Thyroid gland (tissue), 4 donors: ENCODE measurements at regions not wholly inside any gene's neighbourhood (a gene's known extent, or its start where the extent isn't known, plus 50 kb on each side); places are given as distances from the start of the nearest gene placed in this dataset.
"Not testable (repeated sequence)": the region's sequence is repeated elsewhere in the genome, so short reads cannot be mapped to it uniquely, and the experiment has no call there.

ENCODE experiments used
- DNase-seq, 2 donors: peaks; one replicate each; pipeline ENCODE4 v3.0.0-alpha.2; 2019
- H3K27ac ChIP-seq, 3 donors: fragments of 200-600 bp; sonication (generic); 1 replicate in 2 of 3; 2 replicates in 1 of 3; pipeline ENCODE4 v1.5.1; 2016 to 2019; ENCODE audit warnings: mild to moderate bottlenecking in 1 of 3, moderate library complexity in 1 of 3
- H3K27me3 ChIP-seq: fragments of 200-600 bp; sonication (generic); one replicate; pipeline ENCODE4 v1.5.1; 2019
- H3K36me3 ChIP-seq, 2 donors: fragments of 200-600 bp; sonication (generic); one replicate each; pipeline ENCODE4 v1.5.1; 2016 to 2019
- H3K4me1 ChIP-seq, 2 donors: fragments of 200-600 bp; sonication (generic); one replicate each; pipeline ENCODE4 v1.5.1; 2017 to 2019
- H3K4me3 ChIP-seq, 3 donors: fragments of 200-600 bp; sonication (generic); replicated peaks in 1 of 3; 1 replicate in 2 of 3; 2 replicates in 1 of 3; pipeline ENCODE4 v1.5.1; 2016; ENCODE audit warnings: mild to moderate bottlenecking in 1 of 3
- H3K9me3 ChIP-seq: fragments of 200-600 bp; sonication (generic); one replicate; pipeline ENCODE4 v1.5.1; 2017
- CTCF ChIP-seq, 6 experiments: fragments of 200-600 bp in 3 of 6; fragments of 450-650 bp in 3 of 6; sonication (generic) in 3 of 6; IDR thresholded peaks; one replicate each; pipeline ENCODE4 v1.5.1; 2016 to 2019; ENCODE audit warnings: antibody characterized with exemption in 6 of 6, mild to moderate bottlenecking in 2 of 6, inconsistent platforms in 1 of 6, moderate library complexity in 1 of 6
- POLR2A ChIP-seq, 2 donors: fragments of 450-650 bp; IDR thresholded peaks; one replicate each; pipeline ENCODE4 v1.6.1; 2017; ENCODE audit warnings: antibody characterized with exemption in 2 of 2, mild to moderate bottlenecking in 2 of 2, moderate library complexity in 1 of 2
- WGBS, 2 donors: methylation state at CpG; one replicate each; pipeline ENCODE4 v1.1.5; 2017; 5-methylcytosine and 5-hydroxymethylcytosine counted together
- intact Hi-C: fragments of 100-400 bp; cut with DNase I; formaldehyde crosslinking; loops from one replicate; pipeline ENCODE4 v1.15.1; 2023

- H3K4me3 ChIP-seq = no peak overlapping the region
- H3K4me1 ChIP-seq = no peaks in the 10 kb centered on the region
- WGBS, 2 donors = 81 to 84% methylated on average over 3 of the region's 3 CpGs
- no peak overlapping the region for H3K27ac ChIP-seq
- no peaks in the 10 kb centered on the region for H3K27me3 ChIP-seq
- peak in 1 of 2 donors; percentile 19 for DNase-seq
- no peak for TF ChIP-seq CTCF (IDR thresholded peaks at IDR 0.05)
- no peak for TF ChIP-seq POLR2A (IDR thresholded peaks at IDR 0.05)
- intact Hi-C loops = no loop called here
- no peaks in the 10 kb centered on the region for H3K9me3 ChIP-seq
- no peaks in the 10 kb centered on the region for H3K36me3 ChIP-seq
These were observed 145.5 kb upstream of the NRIP1 start for GRCh38 chr21:15210235-15210678.

- intact Hi-C loops = no loop called here
- no peaks in the 10 kb centered on the region for H3K4me1 ChIP-seq
- H3K36me3 ChIP-seq = no peaks in the 10 kb centered on the region
- no peaks in the 10 kb centered on the region for H3K27me3 ChIP-seq
- H3K27ac ChIP-seq = no peak overlapping the region
- H3K9me3 ChIP-seq = no peaks in the 10 kb centered on the region
- H3K4me3 ChIP-seq = no peak overlapping the region
- 59 to 78% methylated on average over 5 of the region's 5 CpGs for whole genome bisulfite sequencing, 2 donors
- no peak for DNase-seq
- TF ChIP-seq CTCF (IDR thresholded peaks at IDR 0.05) (no peak), POLR2A (IDR thresholded peaks at IDR 0.05) (no peak)
These were observed 146.8 kb upstream of the NRIP1 start for GRCh38 chr21:15211491-15212133.

- Histone ChIP-seq H3K9me3 (no peaks in the 10 kb centered on the region), H3K4me1 (no peaks in the 10 kb centered on the region), H3K27me3 (no peaks in the 10 kb centered on the region), H3K36me3 (no peaks in the 10 kb centered on the region), H3K4me3 (no peak overlapping the region), H3K27ac (no peak overlapping the region)
- 75 to 79% methylated on average over 2 of the region's 2 CpGs for WGBS, 2 donors
- no peak for DNase-seq
- intact Hi-C loops = no loop called here
- TF ChIP-seq CTCF (IDR thresholded peaks at IDR 0.05) = no peak
- TF ChIP-seq POLR2A (IDR thresholded peaks at IDR 0.05) = no peak
These were observed 147.4 kb upstream of the NRIP1 start for GRCh38 chr21:15212206-15212605.

- H3K9me3 ChIP-seq, H3K36me3 ChIP-seq, H3K27ac ChIP-seq, DNase-seq, intact Hi-C loops, H3K4me1 ChIP-seq, H3K27me3 ChIP-seq, H3K4me3 ChIP-seq: not testable (repeated sequence)
- 100% methylated on average over 7 of the region's 23 CpGs; no CpG with 5 or more reads in 1 of the 2 donors for WGBS, 2 donors
These were observed 153.7 kb upstream of the NRIP1 start for GRCh38 chr21:15218476-15218875.

GRCh38 chr21:15219039-15219438 is 154.2 kb upstream of the NRIP1 start:
- Histone ChIP-seq H3K4me3 (no peak overlapping the region), H3K9me3 (no peaks in the 10 kb centered on the region), H3K36me3 (no peaks in the 10 kb centered on the region), H3K27ac (no peak overlapping the region), H3K27me3 (no peaks in the 10 kb centered on the region), H3K4me1 (peaks cover 6 to 8% of the 10 kb centered on the region in 2 donors)
- intact Hi-C loops = no loop called here
- WGBS, 2 donors = 87 to 96% methylated on average over 2 to 3 of the region's 5 CpGs
- TF ChIP-seq CTCF (IDR thresholded peaks at IDR 0.05) (no peak), POLR2A (IDR thresholded peaks at IDR 0.05) (no peak)
- DNase-seq = no peak
